ENCODE measurements at regions not wholly inside any gene's neighbourhood (a gene's known extent, or its start where the extent isn't known, plus 50 kb on each side); places are given as distances from the start of the nearest gene placed in this dataset.
"Not testable (repeated sequence)": the region's sequence is repeated elsewhere in the genome, so short reads cannot be mapped to it uniquely, and the experiment has no call there.

GRCh38 chr13:55577847-55578210 is 1562.9 kb upstream of the PRR20A start:
- ChIA-PET POLR2A (ENCODE audit: unreplicated experiment) (no interaction called here), CTCF (no interaction called here)
- no peak for DNase-seq
- Histone ChIP-seq H3K9me2 (replicated peaks; ENCODE audit: low read length) (no peaks in the 10 kb centered on the region), H3K27me3 (ENCODE audit: low read length) (no peaks in the 10 kb centered on the region), H3K27ac (ENCODE audit: low read length) (no peak overlapping the region), H3K9ac (ENCODE audit: low read length) (no peak overlapping the region), H3K79me2 (ENCODE audit: low read length) (no peaks in the 10 kb centered on the region), H3K4me2 (ENCODE audit: low read length) (no peak overlapping the region), H3K9me3 (ENCODE audit: low read length) (no peaks in the 10 kb centered on the region), H3F3A (ENCODE audit: low read length, unreplicated experiment) (no peaks in the 10 kb centered on the region), H4K20me1 (ENCODE audit: low read length) (no peaks in the 10 kb centered on the region), H2AFZ (ENCODE audit: low read length) (no peak overlapping the region), H3K4me3 (ENCODE audit: low read length) (no peak overlapping the region), H3K36me3 (ENCODE audit: low read depth, low read length) (no peaks in the 10 kb centered on the region), H3K4me1 (ENCODE audit: insufficient read depth, low read length) (no peaks in the 10 kb centered on the region)
- intact Hi-C loops (cut with micrococcal nuclease): no loop called here
- TF ChIP-seq EZH2 (IDR thresholded peaks at IDR 0.05; ENCODE audit: low read length, unreplicated experiment): no peak
- no peak for TF ChIP-seq EZH2phosphoT487 (IDR thresholded peaks at IDR 0.05; ENCODE audit: borderline replicate concordance, low read length)
- no peak for TF ChIP-seq CTCF (conservative IDR thresholded peaks at IDR 0.05; ENCODE audit: low read depth, low read length)
- no peak for ATAC-seq
- BruUV-seq (replicated peaks): no TSS peak

DNA sequence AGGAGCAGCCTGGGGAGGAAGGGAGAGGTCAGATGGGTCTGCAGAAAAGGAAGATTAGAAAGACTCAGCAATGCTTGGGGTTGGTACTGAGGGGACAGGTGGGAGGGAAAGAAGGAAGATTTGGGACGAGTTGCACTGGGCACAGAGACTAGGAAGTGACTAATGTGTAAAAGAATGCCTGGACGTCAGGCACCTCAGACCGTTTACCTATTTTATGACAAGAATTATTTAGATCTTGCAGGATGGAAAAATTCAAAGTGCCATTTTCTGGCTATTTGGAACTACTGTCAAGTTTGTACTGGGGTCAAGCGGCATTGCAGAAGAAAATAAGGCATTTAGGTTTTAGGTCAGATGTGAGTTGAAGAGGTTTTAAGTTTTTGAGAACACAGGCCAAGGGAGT is 1558.4 kb upstream of the PRR20A start:
- POLR2A ChIA-PET (ENCODE audit: unreplicated experiment); DNase-seq; intact Hi-C loops (cut with micrococcal nuclease); H3K79me2 ChIP-seq (ENCODE audit: low read length); H4K20me1 ChIP-seq (ENCODE audit: low read length); ATAC-seq; BruUV-seq (replicated peaks); H3K36me3 ChIP-seq (ENCODE audit: low read depth, low read length); H3K9me3 ChIP-seq (ENCODE audit: low read length); H3K27ac ChIP-seq (ENCODE audit: low read length); H3K4me3 ChIP-seq (ENCODE audit: low read length); CTCF ChIA-PET; H3K9ac ChIP-seq (ENCODE audit: low read length); H3K27me3 ChIP-seq (ENCODE audit: low read length); H3F3A ChIP-seq (ENCODE audit: low read length, unreplicated experiment); H3K4me2 ChIP-seq (ENCODE audit: low read length); H2AFZ ChIP-seq (ENCODE audit: low read length); H3K4me1 ChIP-seq (ENCODE audit: insufficient read depth, low read length); H3K9me2 ChIP-seq (replicated peaks; ENCODE audit: low read length): not testable (repeated sequence)

- POLR2A ChIA-PET (ENCODE audit: unreplicated experiment): no interaction called here
- Histone ChIP-seq H3K79me2 (ENCODE audit: low read length) (no peaks in the 10 kb centered on the region), H3K27ac (ENCODE audit: low read length) (no peak overlapping the region), H3K9ac (ENCODE audit: low read length) (no peak overlapping the region), H3K4me3 (ENCODE audit: low read length) (no peak overlapping the region), H3K4me2 (ENCODE audit: low read length) (no peak overlapping the region), H4K20me1 (ENCODE audit: low read length) (no peaks in the 10 kb centered on the region), H2AFZ (ENCODE audit: low read length) (no peak overlapping the region), H3F3A (ENCODE audit: low read length, unreplicated experiment) (no peaks in the 10 kb centered on the region), H3K27me3 (ENCODE audit: low read length) (no peaks in the 10 kb centered on the region), H3K36me3 (ENCODE audit: low read depth, low read length) (no peaks in the 10 kb centered on the region), H3K9me2 (replicated peaks; ENCODE audit: low read length) (no peaks in the 10 kb centered on the region), H3K4me1 (ENCODE audit: insufficient read depth, low read length) (no peaks in the 10 kb centered on the region), H3K9me3 (ENCODE audit: low read length) (no peaks in the 10 kb centered on the region)
- TF ChIP-seq CTCF (conservative IDR thresholded peaks at IDR 0.05; ENCODE audit: low read depth, low read length) (no peak), EZH2phosphoT487 (IDR thresholded peaks at IDR 0.05; ENCODE audit: borderline replicate concordance, low read length) (no peak), EZH2 (IDR thresholded peaks at IDR 0.05; ENCODE audit: low read length, unreplicated experiment) (no peak)
- intact Hi-C loops (cut with micrococcal nuclease): no loop called here
- CTCF ChIA-PET: no interaction called here
- no peak for DNase-seq
- ATAC-seq: no peak
- no TSS peak for BruUV-seq (replicated peaks)
Measured at GRCh38 chr13:55583953-55584593, 1556.6 kb upstream of the PRR20A start.

Data from PC-3 (cell line).